Uterus (tissue), 3 donors: ENCODE measurements at regions not wholly inside any gene's neighbourhood (a gene's known extent, or its start where the extent isn't known, plus 50 kb on each side); places are given as distances from the start of the nearest gene placed in this dataset.

Experiments
- DNase-seq, 2 donors: peaks; one replicate each; pipeline ENCODE4 v3.0.0-alpha.2; 2019 to 2020
- H3K27ac ChIP-seq, 2 donors: fragments of 200-600 bp; sonication (generic); 1 replicate in 1 of 2; 2 replicates in 1 of 2; pipeline ENCODE4 v1.5.1; 2016 to 2018
- H3K27me3 ChIP-seq, 2 donors: fragments of 200-600 bp; sonication (generic); one replicate each; pipeline ENCODE4 v1.5.1; 2018 to 2019; ENCODE audit warnings: control low read depth in 1 of 2
- H3K36me3 ChIP-seq, 2 donors: fragments of 200-600 bp; sonication (generic); one replicate each; pipeline ENCODE4 v1.5.1; 2019; ENCODE audit warnings: control low read depth in 1 of 2
- H3K4me1 ChIP-seq, 2 donors: fragments of 200-600 bp; sonication (generic); one replicate each; pipeline ENCODE4 v1.5.1; 2018 to 2019; ENCODE audit warnings: control low read depth in 1 of 2
- H3K4me3 ChIP-seq, 2 donors: fragments of 200-600 bp; sonication (generic); 1 replicate in 1 of 2; 2 replicates in 1 of 2; pipeline ENCODE4 v1.5.1; 2018 to 2019; ENCODE audit warnings: mild to moderate bottlenecking in 1 of 2
- H3K9me3 ChIP-seq, 2 donors: fragments of 200-600 bp; sonication (generic); one replicate each; pipeline ENCODE4 v1.5.1; 2019; ENCODE audit warnings: control low read depth in 1 of 2
- CTCF ChIP-seq, 4 experiments: fragments of 200-600 bp in 2 of 4; fragments of 450-650 bp in 2 of 4; sonication (generic) in 2 of 4; IDR thresholded peaks; one replicate each; pipeline ENCODE4 v1.5.1; 2016 to 2019; ENCODE audit warnings: antibody characterized with exemption in 4 of 4, mild to moderate bottlenecking in 2 of 4, moderate library complexity in 1 of 4
- POLR2A ChIP-seq, 2 donors: fragments of 450-650 bp; IDR thresholded peaks; one replicate each; pipeline ENCODE4 v1.6.1; 2016; ENCODE audit warnings: antibody characterized with exemption in 2 of 2, mild to moderate bottlenecking in 1 of 2, moderate library complexity in 1 of 2
- intact Hi-C: fragments of 100-400 bp; cut with DNase I; formaldehyde crosslinking; loops from one replicate; pipeline ENCODE4 v1.15.1; 2023; ENCODE audit warnings: low total_unique reads
- donor health status: DM: yes; HTN: yes; CAD: no.

GRCh38 chr10:28842321-28842720, 165.0 kb downstream of the BAMBI start:
- intact Hi-C loops, result no loop called here
- H3K27ac ChIP-seq, result peak overlapping the region; percentile 62 to 79
- H3K27me3 ChIP-seq, result no peaks in the 10 kb centered on the region
- H3K9me3 ChIP-seq, result no peaks in the 10 kb centered on the region
- no peak for TF ChIP-seq POLR2A (IDR thresholded peaks at IDR 0.05)
- no peak for TF ChIP-seq CTCF (IDR thresholded peaks at IDR 0.05)
- no peak overlapping the region for H3K4me3 ChIP-seq
- peaks cover 0 to 6% of the 10 kb centered on the region in 2 donors for H3K4me1 ChIP-seq
- H3K36me3 ChIP-seq, result no peaks in the 10 kb centered on the region
- no peak for DNase-seq

- peaks cover 0 to 3% of the 10 kb centered on the region in 2 donors for H3K4me1 ChIP-seq
- intact Hi-C loops, result no loop called here
Observed at GRCh38 chr10:28845009-28845682, 167.8 kb downstream of the BAMBI start.

GRCh38 chr10:28849309-28849708, 172.0 kb downstream of the BAMBI start:
- H3K27me3 ChIP-seq, result no peaks in the 10 kb centered on the region
- intact Hi-C loops, result no loop called here
- DNase-seq, result no peak
- no peaks in the 10 kb centered on the region for H3K4me1 ChIP-seq
- no peak overlapping the region for H3K27ac ChIP-seq
- H3K4me3 ChIP-seq, result no peak overlapping the region
- TF ChIP-seq CTCF (IDR thresholded peaks at IDR 0.05) (no peak), POLR2A (IDR thresholded peaks at IDR 0.05) (no peak)
- no peaks in the 10 kb centered on the region for H3K9me3 ChIP-seq
- H3K36me3 ChIP-seq, result no peaks in the 10 kb centered on the region

More at GRCh38 chr10:28845009-28845682, 167.8 kb downstream of the BAMBI start:
- no peak for DNase-seq
- Histone ChIP-seq H3K27ac (no peak overlapping the region), H3K36me3 (no peaks in the 10 kb centered on the region), H3K9me3 (no peaks in the 10 kb centered on the region), H3K27me3 (no peaks in the 10 kb centered on the region), H3K4me3 (no peak overlapping the region)
- TF ChIP-seq CTCF (IDR thresholded peaks at IDR 0.05) (no peak), POLR2A (IDR thresholded peaks at IDR 0.05) (no peak)

GRCh38 chr10:28849821-28850220, 172.5 kb downstream of the BAMBI start:
- Histone ChIP-seq H3K9me3 (no peaks in the 10 kb centered on the region), H3K36me3 (no peaks in the 10 kb centered on the region), H3K27ac (no peak overlapping the region), H3K27me3 (no peaks in the 10 kb centered on the region), H3K4me1 (no peaks in the 10 kb centered on the region), H3K4me3 (no peak overlapping the region)
- no peak for DNase-seq
- intact Hi-C loops, result no loop called here
- TF ChIP-seq CTCF (IDR thresholded peaks at IDR 0.05) (no peak), POLR2A (IDR thresholded peaks at IDR 0.05) (no peak)

GRCh38 chr10:28850784-28851183, 173.5 kb downstream of the BAMBI start:
- Histone ChIP-seq H3K4me3 (no peak overlapping the region), H3K27ac (no peak overlapping the region), H3K4me1 (no peaks in the 10 kb centered on the region), H3K36me3 (no peaks in the 10 kb centered on the region), H3K9me3 (no peaks in the 10 kb centered on the region), H3K27me3 (no peaks in the 10 kb centered on the region)
- DNase-seq, result no peak
- no peak for TF ChIP-seq CTCF (IDR thresholded peaks at IDR 0.05)
- no peak for TF ChIP-seq POLR2A (IDR thresholded peaks at IDR 0.05)
- intact Hi-C loops, result no loop called here
